ENCODE measurements at regions not wholly inside any gene's neighbourhood (a gene's known extent, or its start where the extent isn't known, plus 50 kb on each side); places are given as distances from the start of the nearest gene placed in this dataset.

- in situ Hi-C loops (cut with MboI; ENCODE audit: low sequenced_read_pairs): no loop called here
- no peaks in the 10 kb centered on the region for H3K9me3 ChIP-seq
- no peak overlapping the region for H3K4me3 ChIP-seq
- no peaks in the 10 kb centered on the region for H3K4me1 ChIP-seq
- no peaks in the 10 kb centered on the region for H3K27me3 ChIP-seq (ENCODE audit: low read depth)
- no peaks in the 10 kb centered on the region for H3K36me3 ChIP-seq (replicated peaks)
- DNase-seq (ENCODE audit: low spot score in 2 of 2): no peak
Observed at GRCh38 chr2:220509096-220509757, 881.8 kb downstream of the SLC4A3 start.

DNA sequence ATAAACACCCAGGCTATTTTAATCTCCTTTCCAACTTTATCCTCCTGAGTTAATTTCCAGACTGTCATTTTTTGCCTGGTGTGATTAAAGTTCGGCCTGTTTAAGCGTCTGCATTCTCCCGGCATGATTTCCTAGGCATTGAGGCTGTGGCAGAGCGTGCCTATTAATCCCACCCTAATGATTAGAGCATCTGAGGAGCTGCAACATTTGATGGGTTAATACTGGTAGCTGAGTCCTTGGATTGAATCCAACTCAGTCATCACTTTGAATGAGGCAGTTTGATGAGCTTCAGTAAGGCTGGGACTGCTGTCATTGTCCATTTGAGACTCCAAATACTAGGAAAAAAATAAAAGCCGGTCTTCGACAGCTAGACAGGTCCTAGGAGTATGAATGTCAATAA lies 882.5 kb downstream of the SLC4A3 start:
- Histone ChIP-seq H3K4me1 (no peaks in the 10 kb centered on the region), H3K9me3 (no peaks in the 10 kb centered on the region), H3K36me3 (replicated peaks) (no peaks in the 10 kb centered on the region), H3K4me3 (no peak overlapping the region), H3K27me3 (ENCODE audit: low read depth) (no peaks in the 10 kb centered on the region)
- no peak for DNase-seq (ENCODE audit: low spot score in 2 of 2)
- in situ Hi-C loops (cut with MboI; ENCODE audit: low sequenced_read_pairs): no loop called here

GRCh38 chr2:220510668-220511067 lies 883.2 kb downstream of the SLC4A3 start:
- no peaks in the 10 kb centered on the region for H3K9me3 ChIP-seq
- H3K4me1 ChIP-seq: no peaks in the 10 kb centered on the region
- in situ Hi-C loops (cut with MboI; ENCODE audit: low sequenced_read_pairs): no loop called here

GRCh38 chr2:220512419-220512818 lies 885.0 kb downstream of the SLC4A3 start:
- in situ Hi-C loops (cut with MboI; ENCODE audit: low sequenced_read_pairs): no loop called here
- Histone ChIP-seq H3K27me3 (ENCODE audit: low read depth) (no peaks in the 10 kb centered on the region), H3K9me3 (no peaks in the 10 kb centered on the region), H3K36me3 (replicated peaks) (no peaks in the 10 kb centered on the region), H3K4me1 (no peaks in the 10 kb centered on the region), H3K4me3 (no peak overlapping the region)
- no peak for DNase-seq (ENCODE audit: low spot score in 2 of 2)

More at GRCh38 chr2:220510668-220511067, 883.2 kb downstream of the SLC4A3 start:
- Histone ChIP-seq H3K36me3 (replicated peaks) (no peaks in the 10 kb centered on the region), H3K27me3 (ENCODE audit: low read depth) (no peaks in the 10 kb centered on the region), H3K4me3 (no peak overlapping the region)
- DNase-seq (ENCODE audit: low spot score in 2 of 2): no peak

GRCh38 chr2:220513573-220514288 lies 886.3 kb downstream of the SLC4A3 start:
- no peaks in the 10 kb centered on the region for H3K36me3 ChIP-seq (replicated peaks)

DNA sequence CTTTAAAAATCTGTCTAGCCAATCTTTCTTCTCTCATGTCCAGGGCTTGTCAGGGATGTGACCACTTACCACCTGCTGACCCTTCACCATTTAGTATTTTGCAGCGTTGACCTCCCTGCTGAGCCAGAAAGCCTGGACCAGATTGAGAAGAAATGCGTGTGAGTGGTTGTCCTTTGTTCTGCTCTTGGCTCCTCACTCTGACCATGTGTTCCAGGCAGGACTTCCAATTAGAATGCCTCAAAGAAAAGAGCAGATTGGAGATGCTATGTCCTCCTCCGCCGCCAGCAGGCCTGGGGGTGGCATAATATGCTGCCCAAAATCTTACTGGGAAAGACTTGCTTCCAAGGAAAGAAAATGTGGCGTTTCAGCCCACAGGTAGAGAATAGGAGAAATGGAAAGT lies 894.1 kb downstream of the SLC4A3 start:
- no peaks in the 10 kb centered on the region for H3K4me1 ChIP-seq
- in situ Hi-C loops (cut with MboI; ENCODE audit: low sequenced_read_pairs): no loop called here
- H3K4me3 ChIP-seq: no peak overlapping the region
- no peaks in the 10 kb centered on the region for H3K27me3 ChIP-seq (ENCODE audit: low read depth)
- H3K36me3 ChIP-seq (replicated peaks): no peaks in the 10 kb centered on the region
- H3K9me3 ChIP-seq: no peaks in the 10 kb centered on the region
- DNase-seq (ENCODE audit: low spot score in 2 of 2): no peak

More at GRCh38 chr2:220513573-220514288, 886.3 kb downstream of the SLC4A3 start:
- Histone ChIP-seq H3K9me3 (no peaks in the 10 kb centered on the region), H3K4me1 (no peaks in the 10 kb centered on the region), H3K27me3 (ENCODE audit: low read depth) (no peaks in the 10 kb centered on the region), H3K4me3 (no peak overlapping the region)
- in situ Hi-C loops (cut with MboI; ENCODE audit: low sequenced_read_pairs): no loop called here
- no peak for DNase-seq (ENCODE audit: low spot score in 2 of 2)

DNA sequence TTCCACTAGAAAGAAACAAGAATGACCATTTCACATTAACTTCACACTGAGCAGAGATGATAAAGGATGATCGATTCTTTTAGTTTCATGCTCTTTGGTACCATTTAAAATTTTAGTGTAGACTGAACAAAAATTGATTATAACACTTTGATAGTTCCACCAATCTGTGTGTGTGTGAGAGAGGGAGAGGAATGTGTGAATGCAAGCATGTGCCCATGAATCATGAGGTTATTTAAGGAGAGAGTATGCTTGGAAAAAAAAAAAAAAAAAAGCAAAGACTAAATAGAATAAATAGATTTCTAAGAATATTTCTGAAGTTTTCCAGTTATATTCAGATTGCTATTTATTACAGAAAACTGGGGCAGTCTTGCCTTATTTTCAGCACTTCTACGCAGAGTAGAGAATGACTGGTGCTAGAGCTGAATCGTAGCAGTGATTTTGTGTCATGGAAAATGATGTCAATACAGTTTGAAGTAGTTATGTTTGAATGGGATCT lies 900.8 kb downstream of the SLC4A3 start:
- no peaks in the 10 kb centered on the region for H3K36me3 ChIP-seq (replicated peaks)
- H3K9me3 ChIP-seq: no peaks in the 10 kb centered on the region
- no peak overlapping the region for H3K4me3 ChIP-seq

GRCh38 chr2:220531216-220531615 lies 903.8 kb downstream of the SLC4A3 start:
- no peaks in the 10 kb centered on the region for H3K36me3 ChIP-seq (replicated peaks)
- H3K4me3 ChIP-seq: no peak overlapping the region
- in situ Hi-C loops (cut with MboI; ENCODE audit: low sequenced_read_pairs): no loop called here
- no peaks in the 10 kb centered on the region for H3K4me1 ChIP-seq
- H3K9me3 ChIP-seq: no peaks in the 10 kb centered on the region
- no peaks in the 10 kb centered on the region for H3K27me3 ChIP-seq (ENCODE audit: low read depth)
- DNase-seq (ENCODE audit: low spot score in 2 of 2): no peak

More for the DNA sequence above, 900.8 kb downstream of the SLC4A3 start:
- in situ Hi-C loops (cut with MboI; ENCODE audit: low sequenced_read_pairs): no loop called here
- DNase-seq (ENCODE audit: low spot score in 2 of 2): no peak
- no peaks in the 10 kb centered on the region for H3K27me3 ChIP-seq (ENCODE audit: low read depth)
- no peaks in the 10 kb centered on the region for H3K4me1 ChIP-seq

DNA sequence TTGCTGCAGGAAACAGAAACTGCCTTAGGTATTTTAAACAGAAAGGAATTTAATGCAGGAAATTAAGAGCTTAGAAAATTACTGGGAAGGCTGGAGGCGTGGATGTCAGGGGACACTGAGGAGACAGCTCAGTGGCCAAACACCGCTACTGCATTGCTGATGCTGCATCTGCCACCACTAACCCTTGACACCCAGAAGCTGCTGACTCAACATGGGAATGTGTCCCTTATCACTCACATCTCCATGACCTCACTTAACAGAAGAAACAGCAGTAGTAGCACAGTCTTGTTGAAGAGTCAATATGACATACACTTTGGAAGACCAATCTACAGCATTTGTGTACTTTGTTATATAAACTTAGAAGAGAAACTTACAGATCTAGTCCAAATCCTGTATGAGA lies 906.1 kb downstream of the SLC4A3 start:
- peak in 1 of 2 experiments; percentile 10 for DNase-seq (ENCODE audit: low spot score in 2 of 2)
- Histone ChIP-seq H3K4me3 (no peak overlapping the region), H3K4me1 (no peaks in the 10 kb centered on the region), H3K9me3 (no peaks in the 10 kb centered on the region), H3K36me3 (replicated peaks) (no peaks in the 10 kb centered on the region), H3K27me3 (ENCODE audit: low read depth) (no peaks in the 10 kb centered on the region)
- in situ Hi-C loops (cut with MboI; ENCODE audit: low sequenced_read_pairs): no loop called here

GRCh38 chr2:220539481-220539880 lies 912.1 kb downstream of the SLC4A3 start:
- Histone ChIP-seq H3K27me3 (ENCODE audit: low read depth) (no peaks in the 10 kb centered on the region), H3K4me3 (no peak overlapping the region), H3K4me1 (no peaks in the 10 kb centered on the region), H3K36me3 (replicated peaks) (no peaks in the 10 kb centered on the region), H3K9me3 (no peaks in the 10 kb centered on the region)
- no peak for DNase-seq (ENCODE audit: low spot score in 2 of 2)
- in situ Hi-C loops (cut with MboI; ENCODE audit: low sequenced_read_pairs): no loop called here

DNA sequence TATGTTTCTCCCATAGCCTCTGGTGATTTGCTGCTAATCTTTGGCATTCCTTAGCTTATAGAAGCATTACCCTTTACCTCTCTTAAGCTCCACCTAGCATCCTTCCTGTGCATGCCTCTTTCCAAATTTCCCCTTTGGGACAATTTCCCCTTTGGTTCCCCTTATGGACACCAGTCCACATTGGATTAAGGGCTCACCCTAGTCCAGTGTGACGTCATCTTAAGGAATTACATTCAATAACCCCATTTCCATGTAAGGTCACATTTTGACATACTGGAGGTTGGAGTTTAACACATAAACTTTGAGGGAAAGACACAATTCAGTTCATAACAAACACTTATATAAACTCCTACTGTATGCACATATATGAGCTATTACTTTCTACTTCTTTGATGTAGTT lies 916.6 kb downstream of the SLC4A3 start:
- no peaks in the 10 kb centered on the region for H3K27me3 ChIP-seq (ENCODE audit: low read depth)
- no peaks in the 10 kb centered on the region for H3K36me3 ChIP-seq (replicated peaks)
- in situ Hi-C loops (cut with MboI; ENCODE audit: low sequenced_read_pairs): no loop called here
- no peaks in the 10 kb centered on the region for H3K4me1 ChIP-seq
- no peak for DNase-seq (ENCODE audit: low spot score in 2 of 2)
- no peaks in the 10 kb centered on the region for H3K9me3 ChIP-seq
- H3K4me3 ChIP-seq: no peak overlapping the region

- Histone ChIP-seq H3K27me3 (ENCODE audit: low read depth) (no peaks in the 10 kb centered on the region), H3K4me1 (no peaks in the 10 kb centered on the region), H3K36me3 (replicated peaks) (no peaks in the 10 kb centered on the region), H3K4me3 (no peak overlapping the region), H3K9me3 (no peaks in the 10 kb centered on the region)
- in situ Hi-C loops (cut with MboI; ENCODE audit: low sequenced_read_pairs): no loop called here
- DNase-seq (ENCODE audit: low spot score in 2 of 2): no peak
Observed at GRCh38 chr2:220550995-220551700, 923.7 kb downstream of the SLC4A3 start.

- in situ Hi-C loops (cut with MboI; ENCODE audit: low sequenced_read_pairs): no loop called here
- Histone ChIP-seq H3K4me1 (no peaks in the 10 kb centered on the region), H3K27me3 (ENCODE audit: low read depth) (no peaks in the 10 kb centered on the region), H3K36me3 (replicated peaks) (no peaks in the 10 kb centered on the region), H3K4me3 (no peak overlapping the region), H3K9me3 (no peaks in the 10 kb centered on the region)
- DNase-seq (ENCODE audit: low spot score in 2 of 2): no peak
Observed at GRCh38 chr2:220552790-220553535, 925.5 kb downstream of the SLC4A3 start.

Data from HAP-1 (cell line).